BJ (cell line): ENCODE measurements at regions not wholly inside any gene's neighbourhood (a gene's known extent, or its start where the extent isn't known, plus 50 kb on each side); places are given as distances from the start of the nearest gene placed in this dataset.

ENCODE experiments used
- CTCF ChIA-PET: fragments of 350-600 bp; formaldehyde crosslinking; extraction: SDS; loops from one replicate; lab custom pipeline; 2021; ENCODE audit warnings: antibody characterized with exemption, inconsistent platforms; lab: Yijun Ruan, JAX
- POLR2A ChIA-PET: fragments of 300-600 bp; sonication (Branson Sonifier 250); formaldehyde crosslinking; extraction: SDS; loops from one replicate; lab custom pipeline; 2021; ENCODE audit warnings: antibody characterized with exemption; lab: Charles Lee
- DNase-seq: peaks from one replicate; pipeline ENCODE4 v3.0.0-alpha.2; 2011; ENCODE audit warnings: low read depth
- H3K27me3 ChIP-seq: 2 replicates; pipeline ENCODE4 v1.6.0; 2011; ENCODE audit warnings: low read length; ENCODE audit not compliant: control insufficient read depth, insufficient read depth
- H3K36me3 ChIP-seq: 2 replicates; pipeline ENCODE4 v1.5.1; 2011; ENCODE audit warnings: low read length; ENCODE audit not compliant: control insufficient read depth, insufficient read depth
- H3K4me3 ChIP-seq: 2 replicates; pipeline ENCODE4 v1.5.1; 2011; ENCODE audit warnings: low read depth, mild to moderate bottlenecking, control low read depth, low read length
- TF ChIP-seq, protein P1 (sequence below): IDR thresholded peaks from 2 replicates; pipeline ENCODE4 v1.5.1; 2011; ENCODE audit warnings: low read depth, mild to moderate bottlenecking, control low read depth, inconsistent platforms, low read length, moderate library complexity; ENCODE audit not compliant: insufficient read depth

GRCh38 chr7:50854247-50854646, 71.6 kb upstream of the GRB10 start:
- POLR2A ChIA-PET: no interaction called here
- TF ChIP-seq, protein P1, sequence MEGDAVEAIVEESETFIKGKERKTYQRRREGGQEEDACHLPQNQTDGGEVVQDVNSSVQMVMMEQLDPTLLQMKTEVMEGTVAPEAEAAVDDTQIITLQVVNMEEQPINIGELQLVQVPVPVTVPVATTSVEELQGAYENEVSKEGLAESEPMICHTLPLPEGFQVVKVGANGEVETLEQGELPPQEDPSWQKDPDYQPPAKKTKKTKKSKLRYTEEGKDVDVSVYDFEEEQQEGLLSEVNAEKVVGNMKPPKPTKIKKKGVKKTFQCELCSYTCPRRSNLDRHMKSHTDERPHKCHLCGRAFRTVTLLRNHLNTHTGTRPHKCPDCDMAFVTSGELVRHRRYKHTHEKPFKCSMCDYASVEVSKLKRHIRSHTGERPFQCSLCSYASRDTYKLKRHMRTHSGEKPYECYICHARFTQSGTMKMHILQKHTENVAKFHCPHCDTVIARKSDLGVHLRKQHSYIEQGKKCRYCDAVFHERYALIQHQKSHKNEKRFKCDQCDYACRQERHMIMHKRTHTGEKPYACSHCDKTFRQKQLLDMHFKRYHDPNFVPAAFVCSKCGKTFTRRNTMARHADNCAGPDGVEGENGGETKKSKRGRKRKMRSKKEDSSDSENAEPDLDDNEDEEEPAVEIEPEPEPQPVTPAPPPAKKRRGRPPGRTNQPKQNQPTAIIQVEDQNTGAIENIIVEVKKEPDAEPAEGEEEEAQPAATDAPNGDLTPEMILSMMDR: no peak
- no peak for DNase-seq
- Histone ChIP-seq H3K27me3 (peaks cover 19% of the 10 kb centered on the region), H3K36me3 (no peaks in the 10 kb centered on the region), H3K4me3 (no peak overlapping the region)
- CTCF ChIA-PET: no interaction called here

DNA sequence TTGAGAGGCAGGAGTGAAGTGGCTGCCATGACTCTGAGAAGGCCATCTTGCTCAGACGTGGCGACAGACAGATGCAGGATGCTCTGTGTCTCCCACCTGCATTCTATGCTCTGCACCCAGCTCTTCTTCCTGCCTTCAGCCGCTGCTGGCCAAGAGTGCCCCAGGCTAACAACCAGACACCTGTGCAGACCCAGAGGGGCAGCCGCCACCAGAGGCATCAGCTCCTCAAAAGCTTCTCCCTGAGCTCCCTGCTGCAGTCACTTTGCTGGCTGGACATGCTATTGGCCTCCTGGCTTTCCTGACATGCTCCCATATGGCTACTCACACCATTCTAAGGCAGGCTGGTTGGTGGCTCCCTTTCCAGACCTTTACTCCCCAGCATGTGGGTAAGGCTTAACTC, 70.6 kb upstream of the GRB10 start:
- POLR2A ChIA-PET: no interaction called here
- H3K27me3 ChIP-seq: peaks cover 17% of the 10 kb centered on the region; the same call in 1 of the 2 replicates

DNA sequence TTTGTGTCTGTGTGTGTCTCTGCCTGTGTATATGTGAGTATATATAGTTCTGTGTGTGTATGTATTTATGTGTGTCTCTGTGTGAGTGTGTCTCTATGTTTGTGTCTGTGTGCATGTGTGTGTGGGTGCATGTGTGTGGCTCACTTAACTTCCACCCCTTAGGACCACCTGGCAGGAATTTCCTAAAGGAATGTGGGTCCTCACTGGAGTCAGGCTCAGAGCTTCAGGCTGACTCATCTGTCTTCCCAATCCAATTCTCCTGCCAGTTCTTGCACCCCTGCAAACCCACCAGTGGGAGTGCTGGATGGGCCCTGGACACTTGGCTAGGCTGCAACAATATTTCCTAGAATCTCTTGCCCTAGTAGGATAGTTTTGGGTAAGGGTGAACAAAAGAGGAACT, 70.2 kb upstream of the GRB10 start:
- ChIA-PET CTCF (no interaction called here), POLR2A (no interaction called here)
- H3K27me3 ChIP-seq: peaks cover 15% of the 10 kb centered on the region; the same call in 1 of the 2 replicates
- H3K4me3 ChIP-seq: no peak overlapping the region
- TF ChIP-seq, protein P1: no peak
- DNase-seq: no peak
- no peaks in the 10 kb centered on the region for H3K36me3 ChIP-seq

More for the DNA sequence above, 70.6 kb upstream of the GRB10 start:
- TF ChIP-seq, protein P1: no peak
- H3K36me3 ChIP-seq: no peaks in the 10 kb centered on the region
- CTCF ChIA-PET: no interaction called here
- no peak for DNase-seq
- no peak overlapping the region for H3K4me3 ChIP-seq

- Histone ChIP-seq H3K36me3 (no peaks in the 10 kb centered on the region), H3K4me3 (no peak overlapping the region), H3K27me3 (peaks cover 12% of the 10 kb centered on the region; the same call in 1 of the 2 replicates)
- POLR2A ChIA-PET: no interaction called here
- TF ChIP-seq, protein P1: no peak
- CTCF ChIA-PET: no interaction called here
- no peak for DNase-seq
Measured at GRCh38 chr7:50851891-50852290, 69.2 kb upstream of the GRB10 start.

DNA sequence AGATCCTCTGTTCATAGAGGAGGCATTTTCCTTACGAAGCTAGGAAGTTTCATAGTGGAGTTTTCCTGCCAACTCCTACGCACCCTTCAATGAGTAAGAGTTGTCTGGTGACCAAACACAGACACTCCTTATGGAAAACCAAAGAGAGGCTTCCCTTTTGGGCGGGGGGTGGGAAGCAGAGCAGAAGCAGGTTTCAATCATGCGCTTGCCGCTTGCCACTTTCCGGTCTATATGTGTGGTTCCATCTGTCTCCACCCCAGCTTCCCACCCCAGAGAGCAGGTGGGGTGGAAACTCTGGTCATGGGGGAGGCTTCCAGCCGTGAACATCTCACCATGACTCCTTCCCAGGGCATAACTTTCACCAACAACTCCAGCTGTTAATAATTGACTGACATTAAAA, 68.8 kb upstream of the GRB10 start:
- TF ChIP-seq, protein P1: no peak
- CTCF ChIA-PET: no interaction called here
- Histone ChIP-seq H3K27me3 (peaks cover 9% of the 10 kb centered on the region; the same call in 1 of the 2 replicates), H3K36me3 (no peaks in the 10 kb centered on the region), H3K4me3 (no peak overlapping the region)
- DNase-seq: no peak
- POLR2A ChIA-PET: no interaction called here
